ENCODE measurements at regions not wholly inside any gene's neighbourhood (a gene's known extent, or its start where the extent isn't known, plus 50 kb on each side); places are given as distances from the start of the nearest gene placed in this dataset.

DNA sequence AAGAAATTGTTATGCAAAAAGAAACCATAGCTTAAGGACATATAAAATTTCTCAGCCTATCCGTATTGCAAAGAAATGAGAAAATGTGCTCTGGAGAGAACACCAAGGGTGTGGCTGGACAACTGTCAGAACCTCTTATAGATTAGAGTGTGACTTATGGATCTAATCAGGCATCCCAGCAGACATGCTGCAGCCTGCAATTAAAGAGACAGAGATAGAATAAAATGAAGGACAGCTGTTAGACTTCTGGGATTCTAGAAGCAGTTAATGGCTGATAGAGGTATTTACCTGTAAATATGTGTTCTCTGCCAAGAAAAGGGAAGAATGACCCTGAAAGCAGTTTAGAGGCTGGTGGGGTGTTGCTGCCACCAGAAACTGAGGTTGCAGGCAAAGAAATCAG is 160.1 kb upstream of the KIF2B start:
- no peak for TF ChIP-seq POLR2A (IDR thresholded peaks at IDR 0.05; ENCODE audit: low read depth, low read length)
- no peak for TF ChIP-seq RAD21 (IDR thresholded peaks at IDR 0.05; ENCODE audit: low read length)
- TF ChIP-seq, protein P1, sequence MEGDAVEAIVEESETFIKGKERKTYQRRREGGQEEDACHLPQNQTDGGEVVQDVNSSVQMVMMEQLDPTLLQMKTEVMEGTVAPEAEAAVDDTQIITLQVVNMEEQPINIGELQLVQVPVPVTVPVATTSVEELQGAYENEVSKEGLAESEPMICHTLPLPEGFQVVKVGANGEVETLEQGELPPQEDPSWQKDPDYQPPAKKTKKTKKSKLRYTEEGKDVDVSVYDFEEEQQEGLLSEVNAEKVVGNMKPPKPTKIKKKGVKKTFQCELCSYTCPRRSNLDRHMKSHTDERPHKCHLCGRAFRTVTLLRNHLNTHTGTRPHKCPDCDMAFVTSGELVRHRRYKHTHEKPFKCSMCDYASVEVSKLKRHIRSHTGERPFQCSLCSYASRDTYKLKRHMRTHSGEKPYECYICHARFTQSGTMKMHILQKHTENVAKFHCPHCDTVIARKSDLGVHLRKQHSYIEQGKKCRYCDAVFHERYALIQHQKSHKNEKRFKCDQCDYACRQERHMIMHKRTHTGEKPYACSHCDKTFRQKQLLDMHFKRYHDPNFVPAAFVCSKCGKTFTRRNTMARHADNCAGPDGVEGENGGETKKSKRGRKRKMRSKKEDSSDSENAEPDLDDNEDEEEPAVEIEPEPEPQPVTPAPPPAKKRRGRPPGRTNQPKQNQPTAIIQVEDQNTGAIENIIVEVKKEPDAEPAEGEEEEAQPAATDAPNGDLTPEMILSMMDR (conservative IDR thresholded peaks at IDR 0.05; ENCODE audit: low read depth, low read length) = no peak
- TF ChIP-seq, protein P2, sequence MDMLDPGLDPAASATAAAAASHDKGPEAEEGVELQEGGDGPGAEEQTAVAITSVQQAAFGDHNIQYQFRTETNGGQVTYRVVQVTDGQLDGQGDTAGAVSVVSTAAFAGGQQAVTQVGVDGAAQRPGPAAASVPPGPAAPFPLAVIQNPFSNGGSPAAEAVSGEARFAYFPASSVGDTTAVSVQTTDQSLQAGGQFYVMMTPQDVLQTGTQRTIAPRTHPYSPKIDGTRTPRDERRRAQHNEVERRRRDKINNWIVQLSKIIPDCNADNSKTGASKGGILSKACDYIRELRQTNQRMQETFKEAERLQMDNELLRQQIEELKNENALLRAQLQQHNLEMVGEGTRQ (IDR thresholded peaks at IDR 0.05; ENCODE audit: low read depth, low read length) = no peak
- no peak for TF ChIP-seq MXI1 (IDR thresholded peaks at IDR 0.05; ENCODE audit: borderline replicate concordance, low read depth, low read length)
- TF ChIP-seq CEBPB (IDR thresholded peaks at IDR 0.05; ENCODE audit: low read depth, low read length) = no peak
- TF ChIP-seq RCOR1 (IDR thresholded peaks at IDR 0.05; ENCODE audit: insufficient replicate concordance, low read length) = no peak

Data from IMR-90 (cell line).